Adrenal gland (tissue), 9 donors: ENCODE measurements at regions not wholly inside any gene's neighbourhood (a gene's known extent, or its start where the extent isn't known, plus 50 kb on each side); places are given as distances from the start of the nearest gene placed in this dataset.

Experiments
- DNase-seq, 7 donors: peaks; one replicate each; pipeline ENCODE4 v3.0.0-alpha.2; 2019 to 2020
- H3K27ac ChIP-seq, 5 donors: fragments of 200-600 bp; sonication (generic) in 4 of 5; 1 replicate in 3 of 5; 2 replicates in 2 of 5; pipeline versions ENCODE4 v1.5.1 to v1.8.0; 2016 to 2020; ENCODE audit warnings: mild to moderate bottlenecking in 1 of 5
- H3K27me3 ChIP-seq: fragments of 200-600 bp; 2 replicates; pipeline ENCODE4 v1.8.0; 2021
- H3K36me3 ChIP-seq, 2 donors: fragments of 200-600 bp; replicated peaks in 1 of 2; 1 replicate in 1 of 2; 2 replicates in 1 of 2; pipeline versions ENCODE4 v1.5.1 to v1.8.0; 2018 to 2022
- H3K4me1 ChIP-seq, 2 donors: fragments of 200-600 bp; replicated peaks in 1 of 2; 1 replicate in 1 of 2; 2 replicates in 1 of 2; pipeline versions ENCODE4 v1.5.1 to v1.8.0; 2018 to 2021
- H3K4me3 ChIP-seq, 4 donors: fragments of 200-600 bp; sonication (generic) in 3 of 4; one replicate each; pipeline ENCODE4 v1.5.1; 2016 to 2018
- H3K9me3 ChIP-seq, 3 donors: fragments of 200-600 bp; sonication (generic) in 1 of 3; replicated peaks in 1 of 3; 1 replicate in 2 of 3; 2 replicates in 1 of 3; pipeline versions ENCODE4 v1.5.1 to v1.8.0; 2016 to 2021
- CTCF ChIP-seq, 6 experiments: fragments of 450-650 bp in 4 of 6; fragments of 200-600 bp in 2 of 6; sonication (generic) in 1 of 6; IDR thresholded peaks; 1 replicate in 5 of 6; 2 replicates in 1 of 6; pipeline versions ENCODE4 v1.5.1 to v1.8.0; 2016 to 2021; ENCODE audit warnings: antibody characterized with exemption in 6 of 6, mild to moderate bottlenecking in 2 of 6, moderate library complexity in 1 of 6
- POLR2A ChIP-seq, 2 donors: fragments of 450-650 bp; IDR thresholded peaks; one replicate each; pipeline ENCODE4 v1.6.1; 2017; ENCODE audit warnings: antibody characterized with exemption in 2 of 2, mild to moderate bottlenecking in 2 of 2, moderate library complexity in 1 of 2
- WGBS, 4 donors: extraction: QIAGEN DNeasy Blood & Tissue Kit in 2 of 4; methylation state at CpG; one replicate each; pipeline versions ENCODE4 v1.1.5 to v1.1.7; 2013 to 2017; 5-methylcytosine and 5-hydroxymethylcytosine counted together
- intact Hi-C, 2 donors: fragments of 100-400 bp; cut with DNase I; formaldehyde crosslinking; loops; one replicate each; pipeline versions ENCODE4 v1.14.1 to v1.15.0; 2022 to 2023
- donor health status: healthy with polysubstance abuse.
- donor health status: Bipolar disorder and iron deficiency.
- donor health status: DM: yes; HTN: yes; CAD: no.
- donor health status: DM: no; HTN: no; CAD: no.
- donor health status: DM: no; HTN: no; CAD: no.

- DNase-seq, result no peak
- WGBS, 4 donors, result 62 to 76% (median 69%) methylated on average over 1 of the region's 1 CpG
- Histone ChIP-seq H3K36me3 (no peaks in the 10 kb centered on the region), H3K9me3 (peaks cover 0 to 5% (median 0%) of the 10 kb centered on the region in 3 donors), H3K4me1 (no peaks in the 10 kb centered on the region), H3K27ac (no peak overlapping the region), H3K27me3 (no peaks in the 10 kb centered on the region), H3K4me3 (no peak overlapping the region)
- TF ChIP-seq CTCF (IDR thresholded peaks at IDR 0.05) (no peak), POLR2A (IDR thresholded peaks at IDR 0.05) (no peak)
- intact Hi-C loops, result no loop called here
These were observed 315.0 kb upstream of the CAMK1G start for GRCh38 chr1:209268479-209268878.

- Histone ChIP-seq H3K27ac (no peak overlapping the region), H3K27me3 (no peaks in the 10 kb centered on the region), H3K9me3 (no peaks in the 10 kb centered on the region), H3K4me3 (no peak overlapping the region), H3K36me3 (no peaks in the 10 kb centered on the region), H3K4me1 (no peaks in the 10 kb centered on the region)
- no peak for DNase-seq
- no peak for TF ChIP-seq CTCF (IDR thresholded peaks at IDR 0.05)
- no peak for TF ChIP-seq POLR2A (IDR thresholded peaks at IDR 0.05)
- intact Hi-C loops, result no loop called here
- WGBS, 4 donors, result 74 to 86% (median 79%) methylated on average over 3 of the region's 3 CpGs
These were observed 307.2 kb upstream of the CAMK1G start for GRCh38 chr1:209276321-209276720.

- TF ChIP-seq POLR2A (IDR thresholded peaks at IDR 0.05) (no peak), CTCF (IDR thresholded peaks at IDR 0.05) (no peak)
- Histone ChIP-seq H3K27ac (no peak overlapping the region), H3K4me1 (no peaks in the 10 kb centered on the region), H3K9me3 (no peaks in the 10 kb centered on the region), H3K27me3 (no peaks in the 10 kb centered on the region), H3K36me3 (no peaks in the 10 kb centered on the region), H3K4me3 (no peak overlapping the region)
- no peak for DNase-seq
- WGBS, 4 donors, result 70 to 84% (median 77%) methylated on average over 1 of the region's 1 CpG
- intact Hi-C loops, result no loop called here
These were observed 305.9 kb upstream of the CAMK1G start for GRCh38 chr1:209277662-209278061.

- H3K4me1 ChIP-seq, result no peaks in the 10 kb centered on the region
These were observed 291.8 kb upstream of the CAMK1G start for GRCh38 chr1:209291715-209292114.

More at GRCh38 chr1:209291715-209292114, 291.8 kb upstream of the CAMK1G start:
- Histone ChIP-seq H3K27me3 (no peaks in the 10 kb centered on the region), H3K9me3 (no peaks in the 10 kb centered on the region), H3K4me3 (no peak overlapping the region), H3K27ac (no peak overlapping the region), H3K36me3 (no peaks in the 10 kb centered on the region)
- no peak for TF ChIP-seq CTCF (IDR thresholded peaks at IDR 0.05)
- TF ChIP-seq POLR2A (IDR thresholded peaks at IDR 0.05), result no peak
- 49 to 78% (median 59%) methylated on average over 1 of the region's 1 CpG for WGBS, 4 donors
- intact Hi-C loops, result no loop called here
- DNase-seq, result no peak
